H1 (cell line): ENCODE measurements at regions not wholly inside any gene's neighbourhood (a gene's known extent, or its start where the extent isn't known, plus 50 kb on each side); places are given as distances from the start of the nearest gene placed in this dataset.

ENCODE experiments used
- CTCF ChIA-PET: fragments of 300-600 bp; sonication (Branson Sonifier 250); formaldehyde crosslinking; loops from one replicate; lab custom pipeline; 2021; ENCODE audit not compliant: partially characterized antibody; lab: Charles Lee
- POLR2A ChIA-PET: fragments of 300-600 bp; sonication (Branson Sonifier 250); formaldehyde crosslinking; loops from one replicate; lab custom pipeline; 2021; ENCODE audit warnings: inconsistent platforms; ENCODE audit not compliant: partially characterized antibody; lab: Charles Lee
- DNase-seq, 2 experiments: peaks; one replicate each; pipeline versions ENCODE4 v3.0.0 to v3.0.0-alpha.2; 2010 to 2022; ENCODE audit warnings: low spot score in 2 of 2, low read depth in 1 of 2, mixed read lengths in 1 of 2
- FAIRE-seq: peaks from 2 replicates; lab custom pipeline; 2011; peaks lifted over from hg19 to GRCh38; lab: Jason Lieb, UNC
- H2AFZ ChIP-seq: 2 replicates; pipeline ENCODE4 v1.8.1; 2012; ENCODE audit warnings: low read length, inconsistent platforms
- H2AK5ac ChIP-seq: 2 replicates; pipeline ENCODE4 v1.6.1; 2013; ENCODE audit warnings: low read depth, low read length
- H2BK120ac ChIP-seq: replicated peaks from 2 replicates; pipeline ENCODE3; 2013; ENCODE audit warnings: low read depth, low read length, inconsistent platforms
- H2BK12ac ChIP-seq: 2 replicates; pipeline ENCODE4 v1.6.1; 2013; ENCODE audit warnings: low read depth, low read length
- H2BK15ac ChIP-seq: 2 replicates; pipeline ENCODE4 v1.6.1; 2013; ENCODE audit warnings: low read length
- H2BK20ac ChIP-seq: 2 replicates; pipeline ENCODE4 v1.6.1; 2013; ENCODE audit warnings: low read length
- H2BK5ac ChIP-seq: 2 replicates; pipeline ENCODE4 v1.6.1; 2013; ENCODE audit warnings: low read depth, low read length
- H3K14ac ChIP-seq: 2 replicates; pipeline ENCODE4 v1.6.1; 2013; ENCODE audit warnings: inconsistent platforms; ENCODE audit not compliant: insufficient read length
- H3K18ac ChIP-seq: 2 replicates; pipeline ENCODE4 v1.6.1; 2013; ENCODE audit warnings: low read length; ENCODE audit errors: extremely low read depth
- H3K23ac ChIP-seq: 2 replicates; pipeline ENCODE4 v1.6.1; 2013; ENCODE audit warnings: inconsistent platforms; ENCODE audit not compliant: insufficient read length
- H3K23me2 ChIP-seq: 2 replicates; pipeline ENCODE4 v1.6.1; 2013; ENCODE audit warnings: low read depth, low read length
- H3K27ac ChIP-seq: 2 replicates; pipeline ENCODE4 v1.6.1; 2011; ENCODE audit warnings: low read depth, low read length, inconsistent platforms
- H3K27me3 ChIP-seq, 4 experiments: replicated peaks in 1 of 4; 1 replicate in 1 of 4; 2 replicates in 3 of 4; pipeline versions ENCODE4 v1.6.1 to v1.8.1; 2011 to 2013; ENCODE audit warnings: low read length in 3 of 4, mild to moderate bottlenecking in 3 of 4, inconsistent platforms in 2 of 4, mixed read lengths in 2 of 4, moderate library complexity in 1 of 4; ENCODE audit not compliant: control insufficient read depth in 3 of 4, insufficient read depth in 3 of 4; ENCODE audit errors: extremely low read depth in 1 of 4
- H3K36me3 ChIP-seq, 4 experiments: 2 replicates each; pipeline versions ENCODE4 v1.6.1 to v1.8.1; 2011 to 2013; ENCODE audit warnings: mild to moderate bottlenecking in 4 of 4, low read length in 3 of 4, moderate library complexity in 2 of 4, control low read depth in 1 of 4, inconsistent platforms in 1 of 4; ENCODE audit not compliant: insufficient read depth in 4 of 4, control insufficient read depth in 2 of 4
- H3K4ac ChIP-seq: replicated peaks from 2 replicates; pipeline ENCODE3; 2013; ENCODE audit warnings: low read length, low read depth, mixed read lengths, inconsistent platforms; ENCODE audit not compliant: insufficient read length
- H3K4me1 ChIP-seq, 4 experiments: replicated peaks in 1 of 4; 1 replicate in 1 of 4; 2 replicates in 3 of 4; pipeline versions ENCODE4 v1.6.1 to v1.8.1; 2011 to 2013; ENCODE audit warnings: low read length in 3 of 4, inconsistent platforms in 2 of 4, mixed read lengths in 1 of 4; ENCODE audit not compliant: insufficient read depth in 4 of 4, control insufficient read depth in 3 of 4
- H3K4me2 ChIP-seq, 2 experiments: 2 replicates each; pipeline versions ENCODE4 v1.6.1 to v1.8.1; 2011 to 2013; ENCODE audit warnings: low read depth in 2 of 2, low read length in 2 of 2, control low read depth in 1 of 2, inconsistent platforms in 1 of 2, mild to moderate bottlenecking in 1 of 2; ENCODE audit not compliant: insufficient read depth in 1 of 2
- H3K4me3 ChIP-seq, 4 experiments: fragments of 200-600, 300-600 bp in 1 of 4; sonication (generic), shearing (Covaris generic), sonication (Bioruptor Twin) in 1 of 4; 2 replicates each; pipeline versions ENCODE4 v1.5.1 to v1.8.1; 2011 to 2016; ENCODE audit warnings: low read length in 4 of 4, low read depth in 3 of 4, control low read depth in 2 of 4, inconsistent platforms in 2 of 4, mild to moderate bottlenecking in 2 of 4, mixed read lengths in 1 of 4, moderate library complexity in 1 of 4; ENCODE audit not compliant: insufficient read depth in 2 of 4; ENCODE audit errors: extremely low read depth in 1 of 4
- H3K56ac ChIP-seq: replicated peaks from 2 replicates; pipeline ENCODE3; 2013; ENCODE audit warnings: low read depth, mild to moderate bottlenecking, mixed read lengths, low read length, inconsistent platforms; ENCODE audit not compliant: insufficient read length
- H3K79me1 ChIP-seq: 2 replicates; pipeline ENCODE4 v1.6.1; 2013; ENCODE audit warnings: low read depth, low read length, control low read depth
- H3K79me2 ChIP-seq, 2 experiments: 2 replicates each; pipeline versions ENCODE4 v1.6.1 to v1.8.1; 2012 to 2013; ENCODE audit warnings: low read length in 2 of 2, mild to moderate bottlenecking in 2 of 2, inconsistent platforms in 1 of 2; ENCODE audit not compliant: insufficient read depth in 2 of 2, control insufficient read depth in 1 of 2
- H3K9ac ChIP-seq, 4 experiments: replicated peaks in 1 of 4; 1 replicate in 1 of 4; 2 replicates in 3 of 4; pipeline versions ENCODE4 v1.6.1 to v1.8.1; 2011 to 2013; ENCODE audit warnings: low read depth in 3 of 4, low read length in 3 of 4, control low read depth in 2 of 4, mild to moderate bottlenecking in 2 of 4, moderate library complexity in 2 of 4, inconsistent platforms in 1 of 4; ENCODE audit errors: extremely low read depth in 1 of 4
- H3K9me3 ChIP-seq, 2 experiments: 2 replicates each; pipeline versions ENCODE4 v1.6.1 to v1.8.1; 2012 to 2013; ENCODE audit warnings: mild to moderate bottlenecking in 2 of 2, moderate library complexity in 2 of 2, control low read depth in 1 of 2, inconsistent platforms in 1 of 2, low read depth in 1 of 2, low read length in 1 of 2, mixed read lengths in 1 of 2; ENCODE audit not compliant: insufficient read depth in 2 of 2
- H4K20me1 ChIP-seq, 2 experiments: replicated peaks in 1 of 2; 2 replicates each; pipeline versions ENCODE3 to v1.8.1; 2011 to 2013; ENCODE audit warnings: inconsistent platforms in 2 of 2, low read length in 2 of 2, mild to moderate bottlenecking in 1 of 2; ENCODE audit not compliant: insufficient read depth in 2 of 2, control insufficient read depth in 1 of 2
- H4K5ac ChIP-seq: 2 replicates; pipeline ENCODE4 v1.6.1; 2013; ENCODE audit warnings: low read length, low read depth, mixed read lengths, inconsistent platforms; ENCODE audit not compliant: insufficient read length
- H4K8ac ChIP-seq: 2 replicates; pipeline ENCODE4 v1.8.0; 2013; ENCODE audit warnings: mild to moderate bottlenecking, moderate library complexity, low read length, inconsistent platforms; ENCODE audit not compliant: insufficient read depth; ENCODE audit errors: extremely low read depth
- H4K91ac ChIP-seq: replicated peaks from 2 replicates; pipeline ENCODE3; 2013; ENCODE audit warnings: low read length, mixed read lengths, inconsistent platforms; ENCODE audit not compliant: insufficient read length
- ASH2L ChIP-seq: fragments of 200-600, 300-600 bp; sonication (generic); IDR thresholded peaks from one replicate; pipeline ENCODE4 v1.7.1; 2017; ENCODE audit warnings: low read length
- CBX8 ChIP-seq: fragments of 300-800, 300-1000 bp; sonication (generic); IDR thresholded peaks from 2 replicates; pipeline ENCODE4 v1.7.1; 2016; ENCODE audit warnings: low read depth, low read length, borderline replicate concordance
- CHD2 ChIP-seq: IDR thresholded peaks from 2 replicates; pipeline ENCODE4 v1.6.1; 2012; ENCODE audit warnings: low read length, improper control_type of control experiment
- CREB1 ChIP-seq: IDR thresholded peaks from 2 replicates; pipeline ENCODE4 v1.6.1; 2012; ENCODE audit warnings: inconsistent platforms
- FOSL1 ChIP-seq: IDR thresholded peaks from 2 replicates; pipeline ENCODE4 v1.6.1; 2011; ENCODE audit warnings: mild to moderate bottlenecking, low read depth, low read length, moderate library complexity; ENCODE audit not compliant: insufficient read depth
- GABPA ChIP-seq: IDR thresholded peaks from 2 replicates; pipeline ENCODE4 v1.6.1; 2011; ENCODE audit warnings: mild to moderate bottlenecking, low read length, moderate library complexity, borderline replicate concordance; ENCODE audit not compliant: insufficient read depth
- HDAC2 ChIP-seq, 2 experiments: fragments of 300-600 bp in 1 of 2; sonication (generic) in 1 of 2; IDR thresholded peaks; 2 replicates each; pipeline ENCODE4 v1.6.1; 2011 to 2012; ENCODE audit warnings: low read depth in 2 of 2, low read length in 2 of 2, mild to moderate bottlenecking in 2 of 2, moderate library complexity in 2 of 2, borderline replicate concordance in 1 of 2, inconsistent platforms in 1 of 2
- HDAC6 ChIP-seq: IDR thresholded peaks from one replicate; pipeline ENCODE4 v1.7.1; 2012; ENCODE audit warnings: low read depth, mild to moderate bottlenecking, inconsistent platforms, low read length, moderate library complexity
- MAFK ChIP-seq: IDR thresholded peaks from 2 replicates; pipeline ENCODE4 v1.6.1; 2012; ENCODE audit warnings: low read depth, mild to moderate bottlenecking, improper control_type of control experiment, low read length
- MAX ChIP-seq: IDR thresholded peaks from 2 replicates; pipeline ENCODE4 v1.6.1; 2012; ENCODE audit warnings: inconsistent platforms
- RFX5 ChIP-seq: IDR thresholded peaks from 2 replicates; pipeline ENCODE4 v1.6.1; 2011; ENCODE audit warnings: low read depth, low read length, improper control_type of control experiment, borderline replicate concordance
- TAF7 ChIP-seq: optimal IDR thresholded peaks from 2 replicates; pipeline ENCODE3; 2011; ENCODE audit warnings: low read depth, mild to moderate bottlenecking, inconsistent platforms, low read length, moderate library complexity, borderline replicate concordance
- YY1 ChIP-seq: IDR thresholded peaks from 2 replicates; pipeline ENCODE4 v1.6.1; 2011; ENCODE audit warnings: low read depth, mild to moderate bottlenecking, low read length
- WGBS, 2 experiments: shearing (Covaris generic) in 1 of 2; methylation state at CpG; one replicate each; pipeline versions ENCODE4 v1.1.6 to v1.1.7; 2013 to 2015; ENCODE audit warnings: low lambda C conversion rate in 2 of 2, mixed read lengths in 2 of 2, inconsistent platforms in 1 of 2, low coverage in 1 of 2, missing lambda C conversion rate in 1 of 2; ENCODE audit not compliant: insufficient replicate concordance in 2 of 2, insufficient coverage in 1 of 2, insufficient read length in 1 of 2; ENCODE audit errors: extremely low coverage in 1 of 2, missing lambda C conversion rate in 1 of 2; 5-methylcytosine and 5-hydroxymethylcytosine counted together
- TF ChIP-seq, protein P1 (sequence below): IDR thresholded peaks from 2 replicates; pipeline ENCODE4 v1.6.1; 2012; ENCODE audit warnings: low read length, inconsistent platforms

GRCh38 chr7:156479596-156479995 is 161.0 kb upstream of the RNF32 start:
- no peak overlapping the region for H2BK15ac ChIP-seq
- no peaks in the 10 kb centered on the region for H3K27me3 ChIP-seq
- ChIA-PET POLR2A (no interaction called here), CTCF (interaction anchor here (0.7 kb wide), 1 partner anchor 8 kb away, joined by 3 read pairs; no protein-coding TSS in a partner anchor)
- H3K23me2 ChIP-seq = no peaks in the 10 kb centered on the region
- no peak overlapping the region for H3K4me2 ChIP-seq
- H4K8ac ChIP-seq = no peak overlapping the region
- no peaks in the 10 kb centered on the region for H3K4me1 ChIP-seq
- H3K4ac ChIP-seq = no peak overlapping the region
- no peak overlapping the region for H2BK5ac ChIP-seq
- no peak overlapping the region for H3K14ac ChIP-seq
- DNase-seq (no peak), FAIRE-seq (no peak)
- H2AFZ ChIP-seq = no peak overlapping the region
- H3K36me3 ChIP-seq = no peaks in the 10 kb centered on the region
- no peak overlapping the region for H3K56ac ChIP-seq
- H3K9me3 ChIP-seq = no peaks in the 10 kb centered on the region
- H2BK20ac ChIP-seq = no peak overlapping the region
- no peak overlapping the region for H4K91ac ChIP-seq
- H3K4me3 ChIP-seq = no peak overlapping the region
- H2BK12ac ChIP-seq = no peak overlapping the region
- H3K18ac ChIP-seq = no peak overlapping the region
- H3K23ac ChIP-seq = no peak overlapping the region
- no peak overlapping the region for H2AK5ac ChIP-seq
- H3K9ac ChIP-seq = no peak overlapping the region
- H3K79me2 ChIP-seq = no peaks in the 10 kb centered on the region
- H3K27ac ChIP-seq = no peak overlapping the region
- no peaks in the 10 kb centered on the region for H4K20me1 ChIP-seq
- no peak overlapping the region for H2BK120ac ChIP-seq
- no peak overlapping the region for H4K5ac ChIP-seq
- 87% methylated on average over 2 of the region's 2 CpGs; no CpG with 5 or more reads in 1 of the 2 experiments for WGBS, 2 experiments
- no peaks in the 10 kb centered on the region for H3K79me1 ChIP-seq
- TF ChIP-seq CREB1 = no peak
- no peak for TF ChIP-seq CHD2
- TF ChIP-seq YY1 = no peak
- TF ChIP-seq, protein P1, sequence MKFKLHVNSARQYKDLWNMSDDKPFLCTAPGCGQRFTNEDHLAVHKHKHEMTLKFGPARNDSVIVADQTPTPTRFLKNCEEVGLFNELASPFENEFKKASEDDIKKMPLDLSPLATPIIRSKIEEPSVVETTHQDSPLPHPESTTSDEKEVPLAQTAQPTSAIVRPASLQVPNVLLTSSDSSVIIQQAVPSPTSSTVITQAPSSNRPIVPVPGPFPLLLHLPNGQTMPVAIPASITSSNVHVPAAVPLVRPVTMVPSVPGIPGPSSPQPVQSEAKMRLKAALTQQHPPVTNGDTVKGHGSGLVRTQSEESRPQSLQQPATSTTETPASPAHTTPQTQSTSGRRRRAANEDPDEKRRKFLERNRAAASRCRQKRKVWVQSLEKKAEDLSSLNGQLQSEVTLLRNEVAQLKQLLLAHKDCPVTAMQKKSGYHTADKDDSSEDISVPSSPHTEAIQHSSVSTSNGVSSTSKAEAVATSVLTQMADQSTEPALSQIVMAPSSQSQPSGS = no peak
- TF ChIP-seq HDAC2 (IDR thresholded peaks at IDR 0.05; ENCODE audit: borderline replicate concordance in 1 of 2, low read depth in 2 of 2, low read length in 2 of 2) = no peak
- no peak for TF ChIP-seq FOSL1
- no peak for TF ChIP-seq TAF7
- TF ChIP-seq RFX5 = no peak
- TF ChIP-seq MAX = no peak
- TF ChIP-seq HDAC6 = no peak
- TF ChIP-seq ASH2L = no peak
- no peak for TF ChIP-seq GABPA
- no peak for TF ChIP-seq MAFK
- TF ChIP-seq CBX8 = no peak
